Fibroblast of the aortic adventitia (primary cell): ENCODE measurements at regions not wholly inside any gene's neighbourhood (a gene's known extent, or its start where the extent isn't known, plus 50 kb on each side); places are given as distances from the start of the nearest gene placed in this dataset.

ENCODE experiments used
- DNase-seq: peaks from one replicate; pipeline ENCODE4 v3.0.0-alpha.2; 2010; ENCODE audit warnings: low read depth
- H3K4me3 ChIP-seq: 2 replicates; pipeline ENCODE4 v1.5.1; 2011; ENCODE audit warnings: low read depth, mild to moderate bottlenecking, control low read depth, low read length, moderate library complexity
- CTCF ChIP-seq: IDR thresholded peaks from 2 replicates; pipeline ENCODE4 v1.5.1; 2011; ENCODE audit warnings: mild to moderate bottlenecking, low read length, control low read depth, inconsistent platforms; ENCODE audit not compliant: insufficient read depth

- TF ChIP-seq CTCF: no peak
- no peak for DNase-seq
These were observed 208.2 kb upstream of the PDGFD start for GRCh38 chr11:104372111-104372510.

GRCh38 chr11:104370478-104370877 lies 206.5 kb upstream of the PDGFD start:
- no peak for DNase-seq
- H3K4me3 ChIP-seq: no peak overlapping the region
- TF ChIP-seq CTCF: no peak

More at GRCh38 chr11:104372111-104372510, 208.2 kb upstream of the PDGFD start:
- no peak overlapping the region for H3K4me3 ChIP-seq

DNA sequence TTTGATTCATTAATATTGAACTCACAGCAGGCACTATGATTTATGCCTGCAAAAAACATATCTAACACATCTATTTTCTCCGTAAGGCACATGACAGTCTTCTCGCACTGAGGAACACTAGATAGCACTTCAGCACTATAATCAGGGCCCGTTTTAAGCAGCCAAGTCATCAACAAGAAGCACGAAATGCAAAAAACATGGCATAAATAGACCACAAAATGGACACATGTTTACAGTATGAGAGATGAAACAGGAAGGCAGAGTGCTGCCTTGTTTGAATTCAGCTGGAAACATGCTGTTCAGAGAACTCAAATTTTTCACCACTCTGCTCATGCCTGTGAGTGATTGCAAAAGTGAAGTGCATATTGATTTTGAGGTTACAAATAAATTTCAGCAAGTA lies 205.8 kb upstream of the PDGFD start:
- no peak for DNase-seq
- no peak for TF ChIP-seq CTCF
- no peak overlapping the region for H3K4me3 ChIP-seq

DNA sequence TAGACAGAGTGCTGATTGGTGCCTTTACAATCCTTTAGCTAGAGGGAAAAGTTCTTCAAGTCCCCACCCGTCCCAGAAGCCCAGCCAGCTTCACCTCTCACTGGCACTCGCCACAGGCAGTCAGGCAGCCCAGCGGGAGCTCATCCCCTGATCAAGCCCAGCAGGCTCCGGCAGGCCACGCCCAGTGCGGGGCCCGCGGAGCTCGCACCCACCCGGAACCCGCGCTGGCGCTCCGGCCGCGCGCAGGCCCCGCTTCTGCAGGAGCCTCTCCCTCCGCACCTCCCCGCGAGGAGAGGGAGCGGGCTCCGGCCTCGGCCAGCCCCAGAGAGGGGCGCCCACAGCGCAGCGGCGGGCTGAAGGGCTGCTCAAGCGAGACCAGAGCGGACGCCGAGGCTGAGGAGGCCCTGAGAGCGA lies 202.4 kb upstream of the PDGFD start:
- no peak for DNase-seq
- no peak for TF ChIP-seq CTCF
- no peak overlapping the region for H3K4me3 ChIP-seq

GRCh38 chr11:104365676-104366075 lies 201.7 kb upstream of the PDGFD start:
- TF ChIP-seq CTCF: no peak
- DNase-seq: no peak
- H3K4me3 ChIP-seq: no peak overlapping the region

GRCh38 chr11:104361975-104362374 lies 198.0 kb upstream of the PDGFD start:
- DNase-seq: no peak
- no peak overlapping the region for H3K4me3 ChIP-seq
- no peak for TF ChIP-seq CTCF

GRCh38 chr11:104352036-104352435 lies 188.1 kb upstream of the PDGFD start:
- no peak for TF ChIP-seq CTCF
- H3K4me3 ChIP-seq: no peak overlapping the region
- no peak for DNase-seq
